ENCODE measurements at regions not wholly inside any gene's neighbourhood (a gene's known extent, or its start where the extent isn't known, plus 50 kb on each side); places are given as distances from the start of the nearest gene placed in this dataset.

GRCh38 chr14:98901511-98902205 is 370.3 kb downstream of the BCL11B start:
- no peaks in the 10 kb centered on the region for H3K79me2 ChIP-seq (ENCODE audit: insufficient read depth)
- DNase-seq, result no peak
- H3K9ac ChIP-seq, result no peak overlapping the region
- ChIA-PET POLR2A (no interaction called here), CTCF (interaction anchor here (1.0 kb wide), 1 partner anchor 11 kb away, joined by 3 read pairs; no protein-coding TSS in a partner anchor)
- WGBS (ENCODE audit: low lambda C conversion rate), result 7% methylated on average over 5 of the region's 16 CpGs
- no peaks in the 10 kb centered on the region for H4K20me1 ChIP-seq (ENCODE audit: insufficient read depth)
- H3K4me1 ChIP-seq (ENCODE audit: control insufficient read depth in 1 of 2, insufficient read depth in 2 of 2, low read depth in 1 of 2, low read length in 1 of 2), result no peaks in the 10 kb centered on the region
- no peak overlapping the region for H3K27ac ChIP-seq (ENCODE audit: low read depth in 2 of 2, low read length in 1 of 2)
- H3K4me3 ChIP-seq (ENCODE audit: low read depth in 2 of 2, low read length in 1 of 2), result no peak overlapping the region
- no peak overlapping the region for H3K4me2 ChIP-seq
- TF ChIP-seq REST (IDR thresholded peaks at IDR 0.05; ENCODE audit: low read depth, low read length) (no peak), NFIC (IDR thresholded peaks at IDR 0.05; ENCODE audit: borderline replicate concordance) (no peak), RAD21 (IDR thresholded peaks at IDR 0.05; ENCODE audit: low read length) (no peak), GATA2 (CRISPR knock-in tag; IDR thresholded peaks at IDR 0.05) (no peak), ZBTB33 (IDR thresholded peaks at IDR 0.05; ENCODE audit: borderline replicate concordance, low read depth) (no peak)
- H2AFZ ChIP-seq (ENCODE audit: low read depth), result no peak overlapping the region
- no peaks in the 10 kb centered on the region for H3K9me2 ChIP-seq
- no peaks in the 10 kb centered on the region for H3K9me3 ChIP-seq
- H3K36me3 ChIP-seq (replicated peaks in 1 of 2; ENCODE audit: control insufficient read depth in 1 of 2, insufficient read depth in 2 of 2, low read length in 1 of 2), result no peaks in the 10 kb centered on the region
- peaks cover 61% of the 10 kb centered on the region for H3K27me3 ChIP-seq (ENCODE audit: insufficient read depth)
- H3F3A ChIP-seq (replicated peaks; ENCODE audit: insufficient read depth), result no peaks in the 10 kb centered on the region

- Histone ChIP-seq H2AFZ (ENCODE audit: low read depth) (no peak overlapping the region), H4K20me1 (ENCODE audit: insufficient read depth) (no peaks in the 10 kb centered on the region), H3K36me3 (replicated peaks in 1 of 2; ENCODE audit: control insufficient read depth in 1 of 2, insufficient read depth in 2 of 2, low read length in 1 of 2) (no peaks in the 10 kb centered on the region), H3K27me3 (ENCODE audit: insufficient read depth) (peaks cover 74% of the 10 kb centered on the region), H3K27ac (ENCODE audit: low read depth in 2 of 2, low read length in 1 of 2) (no peak overlapping the region), H3K9me3 (no peaks in the 10 kb centered on the region), H3K4me1 (ENCODE audit: control insufficient read depth in 1 of 2, insufficient read depth in 2 of 2, low read depth in 1 of 2, low read length in 1 of 2) (no peaks in the 10 kb centered on the region), H3K4me2 (no peak overlapping the region), H3F3A (replicated peaks; ENCODE audit: insufficient read depth) (no peaks in the 10 kb centered on the region), H3K79me2 (ENCODE audit: insufficient read depth) (no peaks in the 10 kb centered on the region), H3K9ac (no peak overlapping the region), H3K9me2 (no peaks in the 10 kb centered on the region), H3K4me3 (ENCODE audit: low read depth in 2 of 2, low read length in 1 of 2) (no peak overlapping the region)
- no peak for TF ChIP-seq RAD21 (IDR thresholded peaks at IDR 0.05; ENCODE audit: low read length)
- no peak for TF ChIP-seq JUND (IDR thresholded peaks at IDR 0.05)
- TF ChIP-seq ZBTB33 (IDR thresholded peaks at IDR 0.05; ENCODE audit: borderline replicate concordance, low read depth), result no peak
- no peak for TF ChIP-seq POLR2AphosphoS5 (IDR thresholded peaks at IDR 0.05; ENCODE audit: low read depth, low read length)
- TF ChIP-seq FOSL2 (IDR thresholded peaks at IDR 0.05; ENCODE audit: borderline replicate concordance, low read depth), result no peak
- no peak for TF ChIP-seq FOXM1 (IDR thresholded peaks at IDR 0.05; ENCODE audit: low read depth)
- TF ChIP-seq YY1 (IDR thresholded peaks at IDR 0.05; ENCODE audit: low read depth), result no peak
- ChIA-PET POLR2A (interaction anchor here (0.5 kb wide), 1 partner anchor 165 kb away, joined by 5 read pairs; no protein-coding TSS in a partner anchor), CTCF (interaction anchor here (0.6 kb wide), 1 partner anchor 287 kb away, joined by 3 read pairs; no protein-coding TSS in a partner anchor)
- DNase-seq, result no peak
- 0% methylated on average over 2 of the region's 2 CpGs for WGBS (ENCODE audit: low lambda C conversion rate)
Observed at GRCh38 chr14:98903371-98903770, 368.6 kb downstream of the BCL11B start.

All from SK-N-SH (cell line).